Endothelial cell of umbilical vein (primary cell): ENCODE measurements at regions not wholly inside any gene's neighbourhood (a gene's known extent, or its start where the extent isn't known, plus 50 kb on each side); places are given as distances from the start of the nearest gene placed in this dataset.

ENCODE experiments used
- BruUV-seq: library from RNA; stranded (reverse); fragments of 400-500 nt; replicated peaks from 2 replicates; lab custom pipeline; 2021; lab: Mats Ljungman, UMichigan
- CTCF ChIA-PET: fragments of 300-600, 350-600 bp; sonication (Branson Sonifier 250); formaldehyde crosslinking; loops from one replicate; lab custom pipeline; 2021; ENCODE audit warnings: antibody characterized with exemption, inconsistent platforms; lab: Charles Lee
- POLR2A ChIA-PET: fragments of 300-600, 350-600 bp; sonication (Branson Sonifier 250); formaldehyde crosslinking; loops from one replicate; lab custom pipeline; 2021; ENCODE audit warnings: antibody characterized with exemption, inconsistent platforms; lab: Charles Lee
- DNase-seq: peaks from one replicate; pipeline ENCODE4 v3.0.0-alpha.2; 2011; ENCODE audit warnings: low read depth, low spot score
- FAIRE-seq: peaks from 2 replicates; lab custom pipeline; 2011; peaks lifted over from hg19 to GRCh38; lab: Jason Lieb, UNC
- H2AFZ ChIP-seq: 2 replicates; pipeline ENCODE4 v1.6.0; 2012; ENCODE audit warnings: low read depth, low read length, control low read depth, inconsistent platforms
- H3K27ac ChIP-seq: 2 replicates; pipeline ENCODE4 v1.5.1; 2011; ENCODE audit warnings: low read depth, mild to moderate bottlenecking, control low read depth, low read length, moderate library complexity; ENCODE audit not compliant: insufficient read depth
- H3K27me3 ChIP-seq, 2 experiments: 2 replicates each; pipeline versions ENCODE4 v1.6.0 to v1.6.1; 2011; ENCODE audit warnings: low read length in 2 of 2, mixed read lengths in 1 of 2; ENCODE audit not compliant: control insufficient read depth in 2 of 2, insufficient read depth in 2 of 2
- H3K36me3 ChIP-seq, 2 experiments: 2 replicates in 1 of 2; 3 replicates in 1 of 2; pipeline ENCODE4 v1.5.1; 2011; ENCODE audit warnings: low read length in 2 of 2, mild to moderate bottlenecking in 1 of 2, moderate library complexity in 1 of 2; ENCODE audit not compliant: control insufficient read depth in 2 of 2, insufficient read depth in 2 of 2; ENCODE audit errors: extremely low read depth in 1 of 2
- H3K4me1 ChIP-seq: 3 replicates; pipeline ENCODE4 v1.5.1; 2011; ENCODE audit warnings: mild to moderate bottlenecking, low read length; ENCODE audit not compliant: control insufficient read depth, insufficient read depth; ENCODE audit errors: extremely low read depth
- H3K4me2 ChIP-seq: 2 replicates; pipeline ENCODE4 v1.6.1; 2011; ENCODE audit warnings: low read length, control low read depth, mixed read lengths; ENCODE audit not compliant: insufficient read depth
- H3K4me3 ChIP-seq, 3 experiments: fragments of 200-600 bp in 1 of 3; sonication (generic), shearing (Covaris generic) in 1 of 3; replicated peaks in 1 of 3; 2 replicates each; pipeline ENCODE4 v1.5.1; 2011 to 2016; ENCODE audit warnings: control low read depth in 3 of 3, low read length in 3 of 3, mild to moderate bottlenecking in 2 of 3, inconsistent platforms in 1 of 3, low read depth in 1 of 3, moderate library complexity in 1 of 3; ENCODE audit not compliant: insufficient read depth in 1 of 3
- H3K79me2 ChIP-seq: 2 replicates; pipeline ENCODE4 v1.6.0; 2012; ENCODE audit warnings: low read length, inconsistent platforms; ENCODE audit not compliant: control insufficient read depth, insufficient read depth
- H3K9ac ChIP-seq: replicated peaks from 2 replicates; pipeline ENCODE3; 2011; ENCODE audit warnings: low read length, control low read depth; ENCODE audit not compliant: insufficient read depth; ENCODE audit errors: extremely low read depth
- H3K9me1 ChIP-seq: replicated peaks from 3 replicates; pipeline ENCODE4 v1.6.0; 2011; ENCODE audit warnings: mild to moderate bottlenecking, low read length; ENCODE audit not compliant: control insufficient read depth, insufficient read depth; ENCODE audit errors: extremely low read depth
- H3K9me3 ChIP-seq: replicated peaks from 2 replicates; pipeline ENCODE4 v1.5.1; 2012; ENCODE audit warnings: low read length, inconsistent platforms; ENCODE audit not compliant: control insufficient read depth, insufficient read depth
- H4K20me1 ChIP-seq: replicated peaks from 2 replicates; pipeline ENCODE3; 2011; ENCODE audit warnings: mild to moderate bottlenecking, low read length; ENCODE audit not compliant: control insufficient read depth, insufficient read depth; ENCODE audit errors: extremely low read depth
- EZH2 ChIP-seq: IDR thresholded peaks from 2 replicates; pipeline ENCODE4 v1.6.1; 2012; ENCODE audit warnings: borderline replicate concordance, low read depth, mild to moderate bottlenecking, moderate library complexity, low read length, inconsistent platforms; ENCODE audit not compliant: severe bottlenecking
- FOS ChIP-seq: IDR thresholded peaks from 2 replicates; pipeline ENCODE4 v1.6.1; 2011; ENCODE audit warnings: mild to moderate bottlenecking, low read length, moderate library complexity, borderline replicate concordance; ENCODE audit not compliant: insufficient read depth
- GATA2 ChIP-seq: IDR thresholded peaks from 2 replicates; pipeline ENCODE4 v1.7.0; 2011; ENCODE audit warnings: low read depth, mild to moderate bottlenecking, moderate library complexity, mixed read lengths, low read length; ENCODE audit not compliant: insufficient read length, insufficient read depth
- JUN ChIP-seq: IDR thresholded peaks from 2 replicates; pipeline ENCODE4 v1.6.1; 2011; ENCODE audit warnings: borderline replicate concordance, low read depth; ENCODE audit not compliant: insufficient read length, insufficient read depth
- MYC ChIP-seq: IDR thresholded peaks from one replicate; pipeline ENCODE4 v1.6.1; 2011; ENCODE audit warnings: mild to moderate bottlenecking, low read depth, low read length
- POLR2A ChIP-seq: IDR thresholded peaks from 2 replicates; pipeline ENCODE4 v1.6.1; 2012; ENCODE audit warnings: low read depth, mild to moderate bottlenecking, control low read depth, low read length
- POLR2AphosphoS5 ChIP-seq: IDR thresholded peaks from 2 replicates; pipeline ENCODE4 v1.6.1; 2012; ENCODE audit warnings: low read depth, mild to moderate bottlenecking, control low read depth, low read length, moderate library complexity; ENCODE audit not compliant: insufficient read depth
- dilution Hi-C: fragments of 300-500 bp; cut with MboI; formaldehyde crosslinking; loops from one replicate; pipeline ENCODE4 v1.15.0; 2019; ENCODE audit warnings: low sequenced_read_pairs; ENCODE audit not compliant: extremely low pct_ligation_motif_present
- intact Hi-C: fragments of 100-400 bp; cut with micrococcal nuclease; formaldehyde crosslinking; loops from one replicate; pipeline ENCODE4 v1.10.0; 2022
- TF ChIP-seq, protein P1 (sequence below), 2 donors: IDR thresholded peaks; 1 replicate in 1 of 2; 2 replicates in 1 of 2; pipeline ENCODE4 v1.5.1; 2011; ENCODE audit warnings: low read length in 2 of 2, mild to moderate bottlenecking in 2 of 2, moderate library complexity in 2 of 2, control low read depth in 1 of 2, inconsistent platforms in 1 of 2, low read depth in 1 of 2; ENCODE audit not compliant: insufficient read depth in 1 of 2; ENCODE audit errors: extremely low read depth in 1 of 2
- TF ChIP-seq, protein P2 (sequence below): IDR thresholded peaks from 2 replicates; pipeline ENCODE4 v1.6.1; 2011; ENCODE audit not compliant: insufficient read depth, insufficient read length

DNA sequence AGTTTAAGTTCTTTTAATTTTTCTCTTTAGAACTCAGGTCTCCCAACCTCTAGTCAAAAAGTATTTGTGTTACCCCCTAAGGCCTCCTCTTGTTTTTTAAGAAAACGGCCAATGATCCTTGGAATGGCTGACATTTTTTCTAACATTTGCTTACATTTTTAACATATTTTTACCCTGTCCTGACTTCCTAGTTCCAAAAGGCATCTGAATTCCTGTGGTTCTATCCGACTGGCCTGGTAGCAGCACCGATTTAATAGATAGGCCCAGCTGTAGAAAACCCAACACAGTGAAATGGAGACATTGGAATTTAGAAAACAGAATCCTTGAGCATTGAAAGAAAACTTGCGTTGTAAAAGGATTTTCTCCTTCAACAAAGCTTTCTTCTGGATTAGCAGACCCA, 134.7 kb upstream of the GSC start:
- H3K79me2 ChIP-seq: no peaks in the 10 kb centered on the region
- no peaks in the 10 kb centered on the region for H4K20me1 ChIP-seq
- H3K9ac ChIP-seq: no peak overlapping the region
- no peaks in the 10 kb centered on the region for H3K27me3 ChIP-seq
- intact Hi-C loops (no loop called here), dilution Hi-C loops (no loop called here)
- H3K4me2 ChIP-seq: no peak overlapping the region
- ChIA-PET CTCF (no interaction called here), POLR2A (no interaction called here)
- TF ChIP-seq MYC: no peak
- TF ChIP-seq, protein P1, sequence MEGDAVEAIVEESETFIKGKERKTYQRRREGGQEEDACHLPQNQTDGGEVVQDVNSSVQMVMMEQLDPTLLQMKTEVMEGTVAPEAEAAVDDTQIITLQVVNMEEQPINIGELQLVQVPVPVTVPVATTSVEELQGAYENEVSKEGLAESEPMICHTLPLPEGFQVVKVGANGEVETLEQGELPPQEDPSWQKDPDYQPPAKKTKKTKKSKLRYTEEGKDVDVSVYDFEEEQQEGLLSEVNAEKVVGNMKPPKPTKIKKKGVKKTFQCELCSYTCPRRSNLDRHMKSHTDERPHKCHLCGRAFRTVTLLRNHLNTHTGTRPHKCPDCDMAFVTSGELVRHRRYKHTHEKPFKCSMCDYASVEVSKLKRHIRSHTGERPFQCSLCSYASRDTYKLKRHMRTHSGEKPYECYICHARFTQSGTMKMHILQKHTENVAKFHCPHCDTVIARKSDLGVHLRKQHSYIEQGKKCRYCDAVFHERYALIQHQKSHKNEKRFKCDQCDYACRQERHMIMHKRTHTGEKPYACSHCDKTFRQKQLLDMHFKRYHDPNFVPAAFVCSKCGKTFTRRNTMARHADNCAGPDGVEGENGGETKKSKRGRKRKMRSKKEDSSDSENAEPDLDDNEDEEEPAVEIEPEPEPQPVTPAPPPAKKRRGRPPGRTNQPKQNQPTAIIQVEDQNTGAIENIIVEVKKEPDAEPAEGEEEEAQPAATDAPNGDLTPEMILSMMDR (IDR thresholded peaks at IDR 0.05; ENCODE audit: extremely low read depth in 1 of 2, insufficient read depth in 1 of 2, low read depth in 1 of 2, low read length in 2 of 2): no peak
- no peak for TF ChIP-seq JUN
- TF ChIP-seq EZH2: no peak
- TF ChIP-seq POLR2A: no peak
- TF ChIP-seq, protein P2, sequence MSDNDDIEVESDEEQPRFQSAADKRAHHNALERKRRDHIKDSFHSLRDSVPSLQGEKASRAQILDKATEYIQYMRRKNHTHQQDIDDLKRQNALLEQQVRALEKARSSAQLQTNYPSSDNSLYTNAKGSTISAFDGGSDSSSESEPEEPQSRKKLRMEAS: no peak
- TF ChIP-seq POLR2AphosphoS5: no peak
- no peak for TF ChIP-seq GATA2
- no peak for TF ChIP-seq FOS
- H3K4me3 ChIP-seq: no peak overlapping the region
- H3K36me3 ChIP-seq: no peaks in the 10 kb centered on the region
- no peaks in the 10 kb centered on the region for H3K9me3 ChIP-seq
- no peak overlapping the region for H2AFZ ChIP-seq
- no peak overlapping the region for H3K27ac ChIP-seq
- H3K9me1 ChIP-seq: no peaks in the 10 kb centered on the region
- no peaks in the 10 kb centered on the region for H3K4me1 ChIP-seq
- no TSS peak for BruUV-seq
- FAIRE-seq (no peak), DNase-seq (no peak)
